WI38 (cell line): ENCODE measurements at regions not wholly inside any gene's neighbourhood (a gene's known extent, or its start where the extent isn't known, plus 50 kb on each side); places are given as distances from the start of the nearest gene placed in this dataset.

Experiments
- H3K4me3 ChIP-seq: 2 replicates; pipeline ENCODE4 v1.5.1; 2011; ENCODE audit warnings: low read depth, mild to moderate bottlenecking, control low read depth, low read length
- TF ChIP-seq, protein P1 (sequence below): IDR thresholded peaks from 2 replicates; pipeline ENCODE4 v1.5.1; 2012; ENCODE audit warnings: low read depth, mild to moderate bottlenecking, control low read depth, low read length

GRCh38 chrX:114152130-114152529, 431.8 kb upstream of the HTR2C start:
- no peak overlapping the region for H3K4me3 ChIP-seq
- TF ChIP-seq, protein P1, sequence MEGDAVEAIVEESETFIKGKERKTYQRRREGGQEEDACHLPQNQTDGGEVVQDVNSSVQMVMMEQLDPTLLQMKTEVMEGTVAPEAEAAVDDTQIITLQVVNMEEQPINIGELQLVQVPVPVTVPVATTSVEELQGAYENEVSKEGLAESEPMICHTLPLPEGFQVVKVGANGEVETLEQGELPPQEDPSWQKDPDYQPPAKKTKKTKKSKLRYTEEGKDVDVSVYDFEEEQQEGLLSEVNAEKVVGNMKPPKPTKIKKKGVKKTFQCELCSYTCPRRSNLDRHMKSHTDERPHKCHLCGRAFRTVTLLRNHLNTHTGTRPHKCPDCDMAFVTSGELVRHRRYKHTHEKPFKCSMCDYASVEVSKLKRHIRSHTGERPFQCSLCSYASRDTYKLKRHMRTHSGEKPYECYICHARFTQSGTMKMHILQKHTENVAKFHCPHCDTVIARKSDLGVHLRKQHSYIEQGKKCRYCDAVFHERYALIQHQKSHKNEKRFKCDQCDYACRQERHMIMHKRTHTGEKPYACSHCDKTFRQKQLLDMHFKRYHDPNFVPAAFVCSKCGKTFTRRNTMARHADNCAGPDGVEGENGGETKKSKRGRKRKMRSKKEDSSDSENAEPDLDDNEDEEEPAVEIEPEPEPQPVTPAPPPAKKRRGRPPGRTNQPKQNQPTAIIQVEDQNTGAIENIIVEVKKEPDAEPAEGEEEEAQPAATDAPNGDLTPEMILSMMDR: no peak

- TF ChIP-seq, protein P1: no peak
- H3K4me3 ChIP-seq: no peak overlapping the region
These were observed 449.4 kb upstream of the HTR2C start for GRCh38 chrX:114134465-114134864.

GRCh38 chrX:114127411-114128025, 456.4 kb upstream of the HTR2C start:
- TF ChIP-seq, protein P1: no peak
- H3K4me3 ChIP-seq: no peak overlapping the region

DNA sequence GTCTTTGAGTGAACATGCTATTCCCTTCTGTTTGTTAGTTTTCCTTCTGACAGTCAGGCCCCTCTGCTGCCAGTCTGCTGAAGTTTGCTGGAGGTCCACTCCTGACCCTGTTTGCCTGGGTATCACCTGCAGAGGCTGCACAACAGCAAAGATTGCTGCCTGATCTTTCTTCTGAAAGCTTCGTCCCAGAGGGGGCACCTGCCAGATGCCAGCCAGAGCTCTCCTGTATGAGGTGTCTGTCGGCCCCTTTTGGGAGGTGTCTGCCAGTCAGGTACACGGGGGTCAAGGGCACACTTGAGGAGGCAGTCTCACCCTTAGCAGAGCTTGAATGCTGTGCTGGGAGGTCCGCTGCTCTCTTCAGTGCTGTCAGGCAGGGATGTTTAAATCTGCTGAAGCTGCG, 456.9 kb upstream of the HTR2C start:
- TF ChIP-seq, protein P1: no peak
- no peak overlapping the region for H3K4me3 ChIP-seq

DNA sequence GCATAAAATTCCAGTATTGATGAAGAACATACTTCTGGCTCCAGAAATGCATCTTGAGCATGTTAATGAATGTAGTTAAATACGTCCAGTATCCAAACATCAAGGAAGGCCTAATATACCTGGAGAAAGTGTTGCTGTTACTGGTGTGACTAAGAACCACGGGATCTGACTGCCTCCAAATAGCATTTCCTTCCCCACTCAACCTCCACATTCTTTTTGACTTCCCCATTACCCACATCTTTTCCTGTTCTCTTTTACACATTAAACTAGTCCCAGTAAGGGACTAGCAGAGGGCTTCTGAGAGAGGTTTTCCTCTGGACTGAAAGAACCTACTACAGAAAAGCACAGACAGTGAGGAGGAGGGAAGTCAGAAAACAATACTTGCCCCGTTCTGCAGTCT, 482.8 kb upstream of the HTR2C start:
- H3K4me3 ChIP-seq: no peak overlapping the region
- TF ChIP-seq, protein P1: no peak

- TF ChIP-seq, protein P1: no peak
- H3K4me3 ChIP-seq: no peak overlapping the region
These were observed 486.0 kb upstream of the HTR2C start for GRCh38 chrX:114097866-114098265.

- H3K4me3 ChIP-seq: no peak overlapping the region
- TF ChIP-seq, protein P1: no peak
These were observed 486.5 kb upstream of the HTR2C start for GRCh38 chrX:114097427-114097826.
